Brain microvascular endothelial cell (primary cell): ENCODE measurements at regions not wholly inside any gene's neighbourhood (a gene's known extent, or its start where the extent isn't known, plus 50 kb on each side); places are given as distances from the start of the nearest gene placed in this dataset.

Experiments
- DNase-seq: peaks from one replicate; pipeline ENCODE4 v3.0.0-alpha.2; 2020
- H3K27ac ChIP-seq: fragments of 250-450 bp; sonication (Bioruptor Pico); 2 replicates; pipeline ENCODE4 v1.5.1; 2020; ENCODE audit warnings: mild to moderate bottlenecking, moderate library complexity
- H3K27me3 ChIP-seq: fragments of 250-450 bp; sonication (Bioruptor Pico); replicated peaks from 2 replicates; pipeline ENCODE4 v1.5.1; 2020; ENCODE audit warnings: mild to moderate bottlenecking
- H3K36me3 ChIP-seq: fragments of 250-450 bp; sonication (Bioruptor Pico); replicated peaks from 2 replicates; pipeline ENCODE4 v1.5.1; 2020; ENCODE audit warnings: mild to moderate bottlenecking
- H3K4me3 ChIP-seq: 2 replicates; pipeline ENCODE4 v1.5.1; 2011; ENCODE audit warnings: low read depth, mild to moderate bottlenecking, control low read depth, low read length, moderate library complexity
- in situ Hi-C: cut with HindIII; loops from 2 replicates; pipeline ENCODE4 v1.10.0; 2017; ENCODE audit warnings: low sequenced_read_pairs, low pct_ligation_motif_present
- TF ChIP-seq, protein P1 (sequence below): IDR thresholded peaks from 2 replicates; pipeline ENCODE4 v1.5.1; 2011; ENCODE audit warnings: low read depth, mild to moderate bottlenecking, moderate library complexity, low read length, control low read depth, inconsistent platforms; ENCODE audit errors: missing control alignments

DNA sequence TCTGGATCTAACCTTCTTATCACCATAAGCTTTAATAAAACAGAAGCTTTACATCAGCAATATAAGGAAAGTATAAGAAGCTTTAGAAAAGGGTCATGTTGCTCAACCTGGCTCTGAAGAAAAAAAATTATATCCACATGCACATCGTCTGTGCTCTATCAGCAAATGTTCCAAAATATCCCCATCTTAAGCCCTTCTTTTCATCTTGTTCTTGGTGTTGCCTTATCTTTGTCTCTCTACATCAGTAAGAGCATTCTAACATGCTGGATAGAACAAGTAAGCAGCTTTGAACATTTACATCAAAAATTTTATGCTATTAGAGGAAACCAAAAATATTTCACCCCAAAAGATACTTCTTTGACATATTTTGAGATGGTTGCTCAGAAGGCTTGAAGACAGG lies 157.8 kb upstream of the SNX7 start:
- in situ Hi-C loops = no loop called here
- TF ChIP-seq, protein P1, sequence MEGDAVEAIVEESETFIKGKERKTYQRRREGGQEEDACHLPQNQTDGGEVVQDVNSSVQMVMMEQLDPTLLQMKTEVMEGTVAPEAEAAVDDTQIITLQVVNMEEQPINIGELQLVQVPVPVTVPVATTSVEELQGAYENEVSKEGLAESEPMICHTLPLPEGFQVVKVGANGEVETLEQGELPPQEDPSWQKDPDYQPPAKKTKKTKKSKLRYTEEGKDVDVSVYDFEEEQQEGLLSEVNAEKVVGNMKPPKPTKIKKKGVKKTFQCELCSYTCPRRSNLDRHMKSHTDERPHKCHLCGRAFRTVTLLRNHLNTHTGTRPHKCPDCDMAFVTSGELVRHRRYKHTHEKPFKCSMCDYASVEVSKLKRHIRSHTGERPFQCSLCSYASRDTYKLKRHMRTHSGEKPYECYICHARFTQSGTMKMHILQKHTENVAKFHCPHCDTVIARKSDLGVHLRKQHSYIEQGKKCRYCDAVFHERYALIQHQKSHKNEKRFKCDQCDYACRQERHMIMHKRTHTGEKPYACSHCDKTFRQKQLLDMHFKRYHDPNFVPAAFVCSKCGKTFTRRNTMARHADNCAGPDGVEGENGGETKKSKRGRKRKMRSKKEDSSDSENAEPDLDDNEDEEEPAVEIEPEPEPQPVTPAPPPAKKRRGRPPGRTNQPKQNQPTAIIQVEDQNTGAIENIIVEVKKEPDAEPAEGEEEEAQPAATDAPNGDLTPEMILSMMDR = no peak
- H3K36me3 ChIP-seq = no peaks in the 10 kb centered on the region
- no peak overlapping the region for H3K27ac ChIP-seq
- H3K27me3 ChIP-seq = no peaks in the 10 kb centered on the region
- no peak overlapping the region for H3K4me3 ChIP-seq
- no peak for DNase-seq

DNA sequence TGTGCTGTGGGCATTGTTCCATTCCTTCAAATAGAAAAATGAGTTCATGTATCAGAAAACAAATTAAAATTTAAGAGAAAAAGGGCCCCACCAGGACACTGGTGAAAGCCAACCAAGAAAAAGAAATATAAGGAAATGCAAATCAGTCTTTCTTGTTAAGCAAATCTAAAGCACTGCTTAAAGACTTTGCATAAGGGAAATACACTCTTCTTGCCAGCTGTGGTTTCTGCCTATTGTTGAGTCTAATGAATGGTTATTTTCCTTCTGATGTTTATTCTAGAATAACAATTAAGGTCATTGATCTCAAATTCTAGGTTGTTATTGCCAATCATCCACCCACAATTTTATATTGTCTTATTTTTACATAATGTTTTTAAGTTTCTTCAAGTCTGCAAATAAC lies 158.6 kb upstream of the SNX7 start:
- no peaks in the 10 kb centered on the region for H3K36me3 ChIP-seq
- no peak for DNase-seq
- no peak overlapping the region for H3K27ac ChIP-seq
- H3K27me3 ChIP-seq = no peaks in the 10 kb centered on the region
- TF ChIP-seq, protein P1 = no peak
- in situ Hi-C loops = no loop called here
- H3K4me3 ChIP-seq = no peak overlapping the region

DNA sequence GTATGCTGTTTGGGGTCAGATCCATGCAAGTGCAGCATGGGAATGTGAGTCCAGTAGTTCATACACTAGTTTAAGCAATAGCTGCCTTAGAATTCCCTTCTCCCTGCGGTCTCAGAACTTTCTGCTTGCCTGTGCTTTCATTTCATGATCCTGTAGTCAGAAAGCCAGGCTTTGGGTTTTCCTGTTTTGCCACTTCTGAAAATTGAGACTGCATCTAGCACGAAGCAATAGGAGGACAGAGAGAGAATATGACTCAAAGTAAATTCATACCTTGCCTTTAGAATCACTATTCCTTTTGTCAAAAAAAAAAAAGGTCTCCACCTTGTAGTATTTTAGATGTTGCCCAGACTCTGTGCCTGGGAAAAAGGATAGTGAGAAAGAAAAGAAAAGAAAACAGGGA lies 161.2 kb upstream of the SNX7 start:
- in situ Hi-C loops = no loop called here
- no peaks in the 10 kb centered on the region for H3K27me3 ChIP-seq
- TF ChIP-seq, protein P1 = no peak
- H3K27ac ChIP-seq = no peak overlapping the region
- no peak overlapping the region for H3K4me3 ChIP-seq
- DNase-seq = no peak
- H3K36me3 ChIP-seq = no peaks in the 10 kb centered on the region

DNA sequence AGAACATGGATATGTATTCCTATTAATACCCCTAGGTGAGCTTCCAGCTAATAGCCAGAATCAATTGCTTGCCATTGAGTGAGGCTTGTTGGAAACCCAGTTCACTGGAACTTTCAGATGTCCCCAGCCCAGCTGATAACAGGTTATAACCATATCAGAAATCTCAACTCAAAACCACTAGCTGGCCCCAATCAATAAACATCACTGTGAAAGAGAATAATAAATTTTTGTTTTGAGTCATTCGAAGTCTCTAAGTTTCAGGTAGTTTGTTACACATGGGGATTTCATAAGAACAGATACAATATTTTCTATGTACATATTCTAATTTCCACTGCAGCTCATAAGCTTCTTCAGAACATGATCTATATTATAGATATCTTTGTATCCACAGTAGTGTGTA lies 162.9 kb upstream of the SNX7 start:
- no peaks in the 10 kb centered on the region for H3K36me3 ChIP-seq
- in situ Hi-C loops = no loop called here
- TF ChIP-seq, protein P1 = no peak
- H3K27me3 ChIP-seq = no peaks in the 10 kb centered on the region
- no peak overlapping the region for H3K4me3 ChIP-seq
- DNase-seq = no peak
- no peak overlapping the region for H3K27ac ChIP-seq

DNA sequence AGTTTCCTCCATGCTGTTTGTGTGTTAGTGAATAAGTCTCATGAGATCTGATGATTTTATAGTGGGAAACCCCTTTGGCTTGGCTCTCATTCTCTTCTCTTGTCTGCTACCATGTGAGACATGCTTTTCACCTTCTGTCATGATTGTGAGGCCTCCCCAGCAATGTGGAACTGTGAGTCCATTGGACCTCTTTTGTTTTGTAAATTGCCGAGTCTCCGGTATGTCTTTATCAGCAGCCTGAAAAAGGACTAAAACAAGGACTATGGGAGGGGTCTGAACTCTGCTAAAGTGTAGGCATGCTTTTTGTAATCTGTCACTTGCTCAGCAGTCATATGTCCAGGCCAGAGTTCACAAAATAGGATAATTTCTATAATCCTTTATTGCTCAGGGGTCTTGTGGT lies 164.0 kb upstream of the SNX7 start:
- in situ Hi-C loops = no loop called here

More for the DNA sequence above, 164.0 kb upstream of the SNX7 start:
- Histone ChIP-seq H3K27me3 (no peaks in the 10 kb centered on the region), H3K36me3 (no peaks in the 10 kb centered on the region), H3K27ac (no peak overlapping the region), H3K4me3 (no peak overlapping the region)
- DNase-seq = no peak
- TF ChIP-seq, protein P1 = no peak
